Gastrocnemius medialis (tissue), 4 donors: ENCODE measurements at regions not wholly inside any gene's neighbourhood (a gene's known extent, or its start where the extent isn't known, plus 50 kb on each side); places are given as distances from the start of the nearest gene placed in this dataset.

Experiments used
- POLR2A ChIP-seq, 2 donors: fragments of 450-650 bp; IDR thresholded peaks; one replicate each; pipeline ENCODE4 v1.6.1; 2017; ENCODE audit warnings: antibody characterized with exemption in 2 of 2, mild to moderate bottlenecking in 2 of 2, moderate library complexity in 2 of 2
- TF ChIP-seq, protein P1 (sequence below), 5 experiments: fragments of 450-650 bp in 3 of 5; fragments of 200-600 bp in 2 of 5; sonication (generic) in 2 of 5; IDR thresholded peaks in 4 of 5; conservative IDR thresholded peaks in 1 of 5; 1 replicate in 4 of 5; 2 replicates in 1 of 5; pipeline ENCODE4 v1.5.1; 2016 to 2019; ENCODE audit warnings: antibody characterized with exemption in 5 of 5, mild to moderate bottlenecking in 3 of 5, moderate library complexity in 3 of 5

DNA sequence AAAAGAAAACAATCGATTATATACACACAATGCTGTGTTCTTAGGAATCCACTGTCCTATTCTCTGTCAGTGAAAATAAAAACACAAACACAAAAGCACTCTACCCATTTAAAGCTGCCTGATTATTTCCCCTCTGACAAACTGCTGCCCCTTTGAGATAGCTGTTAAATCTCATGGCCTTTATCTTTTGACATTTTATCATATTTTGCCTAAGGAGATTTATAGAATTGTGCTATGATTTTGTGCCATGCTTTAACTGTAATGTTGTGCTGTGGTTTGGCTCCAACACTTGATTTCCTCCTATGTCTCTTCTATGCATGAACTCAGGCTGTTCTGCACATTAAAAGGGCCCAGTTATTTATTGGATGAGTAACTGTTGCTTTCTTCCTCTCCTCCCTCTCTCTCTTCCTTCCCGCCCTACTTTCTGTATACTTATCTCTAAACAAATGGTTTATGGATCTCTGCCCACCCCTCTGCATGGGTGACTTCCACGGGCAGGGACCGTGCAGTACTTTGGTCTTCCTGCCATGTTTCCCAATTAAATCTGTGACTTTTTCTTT is 1096.6 kb downstream of the TSN start:
- TF ChIP-seq, protein P1, sequence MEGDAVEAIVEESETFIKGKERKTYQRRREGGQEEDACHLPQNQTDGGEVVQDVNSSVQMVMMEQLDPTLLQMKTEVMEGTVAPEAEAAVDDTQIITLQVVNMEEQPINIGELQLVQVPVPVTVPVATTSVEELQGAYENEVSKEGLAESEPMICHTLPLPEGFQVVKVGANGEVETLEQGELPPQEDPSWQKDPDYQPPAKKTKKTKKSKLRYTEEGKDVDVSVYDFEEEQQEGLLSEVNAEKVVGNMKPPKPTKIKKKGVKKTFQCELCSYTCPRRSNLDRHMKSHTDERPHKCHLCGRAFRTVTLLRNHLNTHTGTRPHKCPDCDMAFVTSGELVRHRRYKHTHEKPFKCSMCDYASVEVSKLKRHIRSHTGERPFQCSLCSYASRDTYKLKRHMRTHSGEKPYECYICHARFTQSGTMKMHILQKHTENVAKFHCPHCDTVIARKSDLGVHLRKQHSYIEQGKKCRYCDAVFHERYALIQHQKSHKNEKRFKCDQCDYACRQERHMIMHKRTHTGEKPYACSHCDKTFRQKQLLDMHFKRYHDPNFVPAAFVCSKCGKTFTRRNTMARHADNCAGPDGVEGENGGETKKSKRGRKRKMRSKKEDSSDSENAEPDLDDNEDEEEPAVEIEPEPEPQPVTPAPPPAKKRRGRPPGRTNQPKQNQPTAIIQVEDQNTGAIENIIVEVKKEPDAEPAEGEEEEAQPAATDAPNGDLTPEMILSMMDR (IDR thresholded peaks at IDR 0.05 in 4 of 5, conservative IDR thresholded peaks at IDR 0.05 in 1 of 5) = no peak
- no peak for TF ChIP-seq POLR2A (IDR thresholded peaks at IDR 0.05)
